ENCODE measurements at regions not wholly inside any gene's neighbourhood (a gene's known extent, or its start where the extent isn't known, plus 50 kb on each side); places are given as distances from the start of the nearest gene placed in this dataset.

- TF ChIP-seq, protein P1, sequence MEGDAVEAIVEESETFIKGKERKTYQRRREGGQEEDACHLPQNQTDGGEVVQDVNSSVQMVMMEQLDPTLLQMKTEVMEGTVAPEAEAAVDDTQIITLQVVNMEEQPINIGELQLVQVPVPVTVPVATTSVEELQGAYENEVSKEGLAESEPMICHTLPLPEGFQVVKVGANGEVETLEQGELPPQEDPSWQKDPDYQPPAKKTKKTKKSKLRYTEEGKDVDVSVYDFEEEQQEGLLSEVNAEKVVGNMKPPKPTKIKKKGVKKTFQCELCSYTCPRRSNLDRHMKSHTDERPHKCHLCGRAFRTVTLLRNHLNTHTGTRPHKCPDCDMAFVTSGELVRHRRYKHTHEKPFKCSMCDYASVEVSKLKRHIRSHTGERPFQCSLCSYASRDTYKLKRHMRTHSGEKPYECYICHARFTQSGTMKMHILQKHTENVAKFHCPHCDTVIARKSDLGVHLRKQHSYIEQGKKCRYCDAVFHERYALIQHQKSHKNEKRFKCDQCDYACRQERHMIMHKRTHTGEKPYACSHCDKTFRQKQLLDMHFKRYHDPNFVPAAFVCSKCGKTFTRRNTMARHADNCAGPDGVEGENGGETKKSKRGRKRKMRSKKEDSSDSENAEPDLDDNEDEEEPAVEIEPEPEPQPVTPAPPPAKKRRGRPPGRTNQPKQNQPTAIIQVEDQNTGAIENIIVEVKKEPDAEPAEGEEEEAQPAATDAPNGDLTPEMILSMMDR (IDR thresholded peaks at IDR 0.05; ENCODE audit: low read length) = no peak
- TF ChIP-seq EZH2 (IDR thresholded peaks at IDR 0.05; ENCODE audit: borderline replicate concordance, low read length) = no peak
Observed at GRCh38 chr12:124505001-124505818, 62.2 kb downstream of the NCOR2 start.
